ENCODE measurements at regions not wholly inside any gene's neighbourhood (a gene's known extent, or its start where the extent isn't known, plus 50 kb on each side); places are given as distances from the start of the nearest gene placed in this dataset.

- DNase-seq, result no peak
Observed at GRCh38 chr12:124504273-124505000, 63.0 kb downstream of the NCOR2 start.

- DNase-seq, result no peak
Observed at GRCh38 chr12:124503305-124503704, 64.1 kb downstream of the NCOR2 start.

- DNase-seq, result no peak
Observed at GRCh38 chr12:124502379-124502778, 65.0 kb downstream of the NCOR2 start.

- DNase-seq, result no peak
Observed at GRCh38 chr12:124501827-124502226, 65.6 kb downstream of the NCOR2 start.

GRCh38 chr12:124501112-124501561, 66.3 kb downstream of the NCOR2 start:
- DNase-seq, result no peak

GRCh38 chr12:124499898-124500244, 67.5 kb downstream of the NCOR2 start:
- DNase-seq, result no peak

GRCh38 chr12:124499190-124499753, 68.1 kb downstream of the NCOR2 start:
- DNase-seq, result no peak

- DNase-seq, result no peak
Observed at GRCh38 chr12:124498275-124499189, 68.9 kb downstream of the NCOR2 start.

GRCh38 chr12:124497658-124498057, 69.8 kb downstream of the NCOR2 start:
- DNase-seq, result no peak

GRCh38 chr12:124497039-124497438, 70.4 kb downstream of the NCOR2 start:
- no peak for DNase-seq

GRCh38 chr12:124496584-124496983, 70.8 kb downstream of the NCOR2 start:
- DNase-seq, result no peak

- no peak for DNase-seq
Observed at GRCh38 chr12:124495194-124495983, 72.0 kb downstream of the NCOR2 start.

- DNase-seq, result no peak
Observed at GRCh38 chr12:124494751-124495129, 72.7 kb downstream of the NCOR2 start.

- no peak for DNase-seq
Observed at GRCh38 chr12:124493809-124494750, 73.3 kb downstream of the NCOR2 start.

GRCh38 chr12:124492879-124493808, 74.3 kb downstream of the NCOR2 start:
- DNase-seq, result no peak

- DNase-seq, result no peak
Observed at GRCh38 chr12:124491856-124492420, 75.5 kb downstream of the NCOR2 start.

- DNase-seq, result no peak
Observed at GRCh38 chr12:124491310-124491709, 76.1 kb downstream of the NCOR2 start.

- DNase-seq, result no peak
Observed at GRCh38 chr12:124490584-124491305, 76.7 kb downstream of the NCOR2 start.

- DNase-seq, result no peak
Observed at GRCh38 chr12:124489915-124490583, 77.4 kb downstream of the NCOR2 start.
